HuH-7.5 (cell line): ENCODE measurements at regions not wholly inside any gene's neighbourhood (a gene's known extent, or its start where the extent isn't known, plus 50 kb on each side); places are given as distances from the start of the nearest gene placed in this dataset.
"Not testable (repeated sequence)": the region's sequence is repeated elsewhere in the genome, so short reads cannot be mapped to it uniquely, and the experiment has no call there.

Source experiments
- DNase-seq: peaks from one replicate; pipeline ENCODE4 v3.0.0; 2011; ENCODE audit warnings: low spot score

DNA sequence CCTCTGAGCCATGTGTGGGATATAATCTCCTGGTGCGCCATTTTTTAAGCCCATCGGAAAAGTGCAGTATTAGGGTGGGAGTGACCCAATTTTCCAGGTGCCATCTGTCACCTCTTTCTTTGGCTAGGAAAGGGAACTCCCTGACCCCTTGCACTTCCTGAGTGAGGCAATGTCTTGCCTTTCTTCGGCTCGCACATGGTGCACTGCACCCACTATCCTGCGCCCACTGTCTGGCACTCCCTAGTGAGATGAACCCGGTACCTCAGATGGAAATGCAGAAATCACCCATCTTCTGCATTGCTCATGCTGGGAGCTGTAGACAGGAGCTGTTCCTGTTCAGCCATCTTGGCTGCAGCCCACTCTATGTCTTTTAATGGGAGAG is 64.7 kb downstream of the OR13A1 start:
- DNase-seq, result not testable (repeated sequence)
